ENCODE measurements at regions not wholly inside any gene's neighbourhood (a gene's known extent, or its start where the extent isn't known, plus 50 kb on each side); places are given as distances from the start of the nearest gene placed in this dataset.

GRCh38 chrX:77298790-77299189 is 148.4 kb upstream of the FGF16 start:
- TF ChIP-seq CTCF (IDR thresholded peaks at IDR 0.05; ENCODE audit: poor library complexity, severe bottlenecking) (no peak), EZH2 (IDR thresholded peaks at IDR 0.05; ENCODE audit: borderline replicate concordance, insufficient read depth, low read length, poor library complexity, severe bottlenecking) (no peak), REST (IDR thresholded peaks at IDR 0.05; ENCODE audit: borderline replicate concordance) (no peak), MXI1 (conservative IDR thresholded peaks at IDR 0.05; ENCODE audit: poor library complexity, severe bottlenecking) (no peak), SMC3 (conservative IDR thresholded peaks at IDR 0.05; ENCODE audit: poor library complexity) (no peak), EP300 (conservative IDR thresholded peaks at IDR 0.05; ENCODE audit: poor library complexity, severe bottlenecking) (no peak), POLR2AphosphoS5 (IDR thresholded peaks at IDR 0.05) (no peak)

All from neural cell (in vitro differentiated cells).